Suprapubic skin (tissue), 3 donors: ENCODE measurements at regions not wholly inside any gene's neighbourhood (a gene's known extent, or its start where the extent isn't known, plus 50 kb on each side); places are given as distances from the start of the nearest gene placed in this dataset.

Experiments used
- POLR2AphosphoS5 ChIP-seq, 3 donors: sonication (generic); formaldehyde crosslinking; IDR thresholded peaks; one replicate each; pipeline ENCODE4 v1.6.1; 2017; ENCODE audit warnings: antibody characterized with exemption in 3 of 3
- TF ChIP-seq, protein P1 (sequence below), 2 donors: fragments of 200-600 bp in 1 of 2; fragments of 450-650 bp in 1 of 2; sonication (generic) in 1 of 2; IDR thresholded peaks; one replicate each; pipeline ENCODE4 v1.5.1; 2016 to 2019; ENCODE audit warnings: antibody characterized with exemption in 2 of 2, mild to moderate bottlenecking in 1 of 2, moderate library complexity in 1 of 2

DNA sequence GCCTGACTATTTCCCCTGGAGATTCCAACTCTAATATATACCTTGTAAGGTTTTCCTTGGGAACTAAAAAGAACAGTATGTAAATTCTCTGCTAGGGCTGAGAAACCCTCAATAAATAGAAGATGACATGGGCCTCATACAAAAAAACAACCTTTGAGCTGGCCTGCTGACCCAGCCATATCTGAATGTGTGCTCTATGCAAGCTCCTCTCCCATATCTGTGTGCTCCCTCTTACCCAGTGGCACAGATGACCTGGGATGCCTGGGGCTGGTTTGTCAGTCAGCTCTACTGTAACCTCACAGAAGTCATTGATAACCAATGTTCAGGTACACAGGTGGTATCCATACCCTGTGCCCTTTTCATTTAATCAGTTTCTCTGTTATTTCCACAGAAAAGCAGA lies 329.2 kb downstream of the SEC16B start:
- TF ChIP-seq, protein P1, sequence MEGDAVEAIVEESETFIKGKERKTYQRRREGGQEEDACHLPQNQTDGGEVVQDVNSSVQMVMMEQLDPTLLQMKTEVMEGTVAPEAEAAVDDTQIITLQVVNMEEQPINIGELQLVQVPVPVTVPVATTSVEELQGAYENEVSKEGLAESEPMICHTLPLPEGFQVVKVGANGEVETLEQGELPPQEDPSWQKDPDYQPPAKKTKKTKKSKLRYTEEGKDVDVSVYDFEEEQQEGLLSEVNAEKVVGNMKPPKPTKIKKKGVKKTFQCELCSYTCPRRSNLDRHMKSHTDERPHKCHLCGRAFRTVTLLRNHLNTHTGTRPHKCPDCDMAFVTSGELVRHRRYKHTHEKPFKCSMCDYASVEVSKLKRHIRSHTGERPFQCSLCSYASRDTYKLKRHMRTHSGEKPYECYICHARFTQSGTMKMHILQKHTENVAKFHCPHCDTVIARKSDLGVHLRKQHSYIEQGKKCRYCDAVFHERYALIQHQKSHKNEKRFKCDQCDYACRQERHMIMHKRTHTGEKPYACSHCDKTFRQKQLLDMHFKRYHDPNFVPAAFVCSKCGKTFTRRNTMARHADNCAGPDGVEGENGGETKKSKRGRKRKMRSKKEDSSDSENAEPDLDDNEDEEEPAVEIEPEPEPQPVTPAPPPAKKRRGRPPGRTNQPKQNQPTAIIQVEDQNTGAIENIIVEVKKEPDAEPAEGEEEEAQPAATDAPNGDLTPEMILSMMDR (IDR thresholded peaks at IDR 0.05): no peak
- TF ChIP-seq POLR2AphosphoS5 (IDR thresholded peaks at IDR 0.05): no peak
